Endothelial cell of umbilical vein (primary cell): ENCODE measurements at regions not wholly inside any gene's neighbourhood (a gene's known extent, or its start where the extent isn't known, plus 50 kb on each side); places are given as distances from the start of the nearest gene placed in this dataset.
A peak's percentile ranks its signal among the peaks of the same experiment; 100 is the strongest.

Source experiments
- BruUV-seq: library from RNA; stranded (reverse); fragments of 400-500 nt; replicated peaks from 2 replicates; lab custom pipeline; 2021; lab: Mats Ljungman, UMichigan
- CTCF ChIA-PET: fragments of 300-600, 350-600 bp; sonication (Branson Sonifier 250); formaldehyde crosslinking; loops from one replicate; lab custom pipeline; 2021; ENCODE audit warnings: antibody characterized with exemption, inconsistent platforms; lab: Charles Lee
- POLR2A ChIA-PET: fragments of 300-600, 350-600 bp; sonication (Branson Sonifier 250); formaldehyde crosslinking; loops from one replicate; lab custom pipeline; 2021; ENCODE audit warnings: antibody characterized with exemption, inconsistent platforms; lab: Charles Lee
- DNase-seq: peaks from one replicate; pipeline ENCODE4 v3.0.0-alpha.2; 2011; ENCODE audit warnings: low read depth, low spot score
- FAIRE-seq: peaks from 2 replicates; lab custom pipeline; 2011; peaks lifted over from hg19 to GRCh38; lab: Jason Lieb, UNC
- H2AFZ ChIP-seq: 2 replicates; pipeline ENCODE4 v1.6.0; 2012; ENCODE audit warnings: low read depth, low read length, control low read depth, inconsistent platforms
- H3K27ac ChIP-seq: 2 replicates; pipeline ENCODE4 v1.5.1; 2011; ENCODE audit warnings: low read depth, mild to moderate bottlenecking, control low read depth, low read length, moderate library complexity; ENCODE audit not compliant: insufficient read depth
- H3K27me3 ChIP-seq, 2 experiments: 2 replicates each; pipeline versions ENCODE4 v1.6.0 to v1.6.1; 2011; ENCODE audit warnings: low read length in 2 of 2, mixed read lengths in 1 of 2; ENCODE audit not compliant: control insufficient read depth in 2 of 2, insufficient read depth in 2 of 2
- H3K36me3 ChIP-seq, 2 experiments: 2 replicates in 1 of 2; 3 replicates in 1 of 2; pipeline ENCODE4 v1.5.1; 2011; ENCODE audit warnings: low read length in 2 of 2, mild to moderate bottlenecking in 1 of 2, moderate library complexity in 1 of 2; ENCODE audit not compliant: control insufficient read depth in 2 of 2, insufficient read depth in 2 of 2; ENCODE audit errors: extremely low read depth in 1 of 2
- H3K4me1 ChIP-seq: 3 replicates; pipeline ENCODE4 v1.5.1; 2011; ENCODE audit warnings: mild to moderate bottlenecking, low read length; ENCODE audit not compliant: control insufficient read depth, insufficient read depth; ENCODE audit errors: extremely low read depth
- H3K4me2 ChIP-seq: 2 replicates; pipeline ENCODE4 v1.6.1; 2011; ENCODE audit warnings: low read length, control low read depth, mixed read lengths; ENCODE audit not compliant: insufficient read depth
- H3K4me3 ChIP-seq, 3 experiments: fragments of 200-600 bp in 1 of 3; sonication (generic), shearing (Covaris generic) in 1 of 3; replicated peaks in 1 of 3; 2 replicates each; pipeline ENCODE4 v1.5.1; 2011 to 2016; ENCODE audit warnings: control low read depth in 3 of 3, low read length in 3 of 3, mild to moderate bottlenecking in 2 of 3, inconsistent platforms in 1 of 3, low read depth in 1 of 3, moderate library complexity in 1 of 3; ENCODE audit not compliant: insufficient read depth in 1 of 3
- H3K79me2 ChIP-seq: 2 replicates; pipeline ENCODE4 v1.6.0; 2012; ENCODE audit warnings: low read length, inconsistent platforms; ENCODE audit not compliant: control insufficient read depth, insufficient read depth
- H3K9ac ChIP-seq: replicated peaks from 2 replicates; pipeline ENCODE3; 2011; ENCODE audit warnings: low read length, control low read depth; ENCODE audit not compliant: insufficient read depth; ENCODE audit errors: extremely low read depth
- H3K9me1 ChIP-seq: replicated peaks from 3 replicates; pipeline ENCODE4 v1.6.0; 2011; ENCODE audit warnings: mild to moderate bottlenecking, low read length; ENCODE audit not compliant: control insufficient read depth, insufficient read depth; ENCODE audit errors: extremely low read depth
- H3K9me3 ChIP-seq: replicated peaks from 2 replicates; pipeline ENCODE4 v1.5.1; 2012; ENCODE audit warnings: low read length, inconsistent platforms; ENCODE audit not compliant: control insufficient read depth, insufficient read depth
- H4K20me1 ChIP-seq: replicated peaks from 2 replicates; pipeline ENCODE3; 2011; ENCODE audit warnings: mild to moderate bottlenecking, low read length; ENCODE audit not compliant: control insufficient read depth, insufficient read depth; ENCODE audit errors: extremely low read depth
- CTCF ChIP-seq, 2 donors: IDR thresholded peaks; 1 replicate in 1 of 2; 2 replicates in 1 of 2; pipeline ENCODE4 v1.5.1; 2011; ENCODE audit warnings: low read length in 2 of 2, mild to moderate bottlenecking in 2 of 2, moderate library complexity in 2 of 2, control low read depth in 1 of 2, inconsistent platforms in 1 of 2, low read depth in 1 of 2; ENCODE audit not compliant: insufficient read depth in 1 of 2; ENCODE audit errors: extremely low read depth in 1 of 2
- EZH2 ChIP-seq: IDR thresholded peaks from 2 replicates; pipeline ENCODE4 v1.6.1; 2012; ENCODE audit warnings: borderline replicate concordance, low read depth, mild to moderate bottlenecking, moderate library complexity, low read length, inconsistent platforms; ENCODE audit not compliant: severe bottlenecking
- FOS ChIP-seq: IDR thresholded peaks from 2 replicates; pipeline ENCODE4 v1.6.1; 2011; ENCODE audit warnings: mild to moderate bottlenecking, low read length, moderate library complexity, borderline replicate concordance; ENCODE audit not compliant: insufficient read depth
- GATA2 ChIP-seq: IDR thresholded peaks from 2 replicates; pipeline ENCODE4 v1.7.0; 2011; ENCODE audit warnings: low read depth, mild to moderate bottlenecking, moderate library complexity, mixed read lengths, low read length; ENCODE audit not compliant: insufficient read length, insufficient read depth
- JUN ChIP-seq: IDR thresholded peaks from 2 replicates; pipeline ENCODE4 v1.6.1; 2011; ENCODE audit warnings: borderline replicate concordance, low read depth; ENCODE audit not compliant: insufficient read length, insufficient read depth
- MAX ChIP-seq: IDR thresholded peaks from 2 replicates; pipeline ENCODE4 v1.6.1; 2011; ENCODE audit not compliant: insufficient read depth, insufficient read length
- MYC ChIP-seq: IDR thresholded peaks from one replicate; pipeline ENCODE4 v1.6.1; 2011; ENCODE audit warnings: mild to moderate bottlenecking, low read depth, low read length
- POLR2A ChIP-seq: IDR thresholded peaks from 2 replicates; pipeline ENCODE4 v1.6.1; 2012; ENCODE audit warnings: low read depth, mild to moderate bottlenecking, control low read depth, low read length
- POLR2AphosphoS5 ChIP-seq: IDR thresholded peaks from 2 replicates; pipeline ENCODE4 v1.6.1; 2012; ENCODE audit warnings: low read depth, mild to moderate bottlenecking, control low read depth, low read length, moderate library complexity; ENCODE audit not compliant: insufficient read depth
- dilution Hi-C: fragments of 300-500 bp; cut with MboI; formaldehyde crosslinking; loops from one replicate; pipeline ENCODE4 v1.15.0; 2019; ENCODE audit warnings: low sequenced_read_pairs; ENCODE audit not compliant: extremely low pct_ligation_motif_present
- intact Hi-C: fragments of 100-400 bp; cut with micrococcal nuclease; formaldehyde crosslinking; loops from one replicate; pipeline ENCODE4 v1.10.0; 2022

- POLR2A ChIA-PET: no interaction called here
- Histone ChIP-seq H3K27ac (peak overlapping the region; percentile 86), H3K9me3 (no peaks in the 10 kb centered on the region), H3K36me3 (no peaks in the 10 kb centered on the region), H3K4me3 (no peak overlapping the region), H3K79me2 (no peaks in the 10 kb centered on the region), H3K27me3 (no peaks in the 10 kb centered on the region), H3K9ac (peak overlapping the region; percentile 53), H3K4me1 (peaks cover 66% of the 10 kb centered on the region), H4K20me1 (no peaks in the 10 kb centered on the region), H3K4me2 (peak overlapping the region; percentile 56), H3K9me1 (no peaks in the 10 kb centered on the region), H2AFZ (no peak overlapping the region)
- CTCF ChIA-PET: interaction anchor here (1.2 to 7.6 kb wide), 11 partner anchors 10 to 185 kb away, joined by 3 to 121 read pairs (median 5); no protein-coding TSS in a partner anchor
- DNase-seq: peak; percentile 91
- no TSS peak for BruUV-seq
- intact Hi-C loops (loop anchor here (2.0 to 10.0 kb wide), 5 partner anchors 169 to 639 kb away; no protein-coding TSS in a partner anchor), dilution Hi-C loops (no loop called here)
- peak; percentile 91 for FAIRE-seq
- peak; percentile 98 for TF ChIP-seq FOS
- no peak for TF ChIP-seq MYC
- TF ChIP-seq JUN: peak; percentile 77
- peak; percentile 79 for TF ChIP-seq GATA2
- peak; percentile 67 for TF ChIP-seq POLR2AphosphoS5
Measured at GRCh38 chr14:21915826-21916225, 242.2 kb upstream of the OR4E1 start.

- Histone ChIP-seq H3K9me3 (no peaks in the 10 kb centered on the region), H3K27me3 (no peaks in the 10 kb centered on the region), H3K4me3 (no peak overlapping the region), H3K4me2 (peak overlapping the region; percentile 23), H2AFZ (no peak overlapping the region), H4K20me1 (no peaks in the 10 kb centered on the region), H3K9ac (no peak overlapping the region), H3K79me2 (no peaks in the 10 kb centered on the region), H3K36me3 (no peaks in the 10 kb centered on the region), H3K27ac (peak overlapping the region; percentile 36), H3K4me1 (peaks cover 56% of the 10 kb centered on the region), H3K9me1 (no peaks in the 10 kb centered on the region)
- POLR2A ChIA-PET: no interaction called here
- dilution Hi-C loops (no loop called here), intact Hi-C loops (loop anchor here (1.0 to 10.0 kb wide), 4 partner anchors 45 to 641 kb away; no protein-coding TSS in a partner anchor)
- no TSS peak for BruUV-seq
- peak; percentile 72 for FAIRE-seq
- CTCF ChIA-PET: interaction anchor here (0.6 to 7.3 kb wide), 54 partner anchors 9 to 461 kb away, joined by 3 to 74 read pairs (median 5); no protein-coding TSS in a partner anchor
- TF ChIP-seq JUN (peak; percentile 38), MYC (no peak), EZH2 (no peak), GATA2 (peak; percentile 92), POLR2A (no peak), CTCF (IDR thresholded peaks at IDR 0.05; ENCODE audit: extremely low read depth in 1 of 2, insufficient read depth in 1 of 2, low read depth in 1 of 2, low read length in 2 of 2) (peak; percentile 57 to 66), FOS (peak; percentile 94), MAX (no peak), POLR2AphosphoS5 (peak; percentile 63)
- DNase-seq: peak; percentile 87
Measured at GRCh38 chr14:21913759-21914158, 240.1 kb upstream of the OR4E1 start.
